ENCODE measurements at regions not wholly inside any gene's neighbourhood (a gene's known extent, or its start where the extent isn't known, plus 50 kb on each side); places are given as distances from the start of the nearest gene placed in this dataset.
A peak's percentile ranks its signal among the peaks of the same experiment; 100 is the strongest.

DNA sequence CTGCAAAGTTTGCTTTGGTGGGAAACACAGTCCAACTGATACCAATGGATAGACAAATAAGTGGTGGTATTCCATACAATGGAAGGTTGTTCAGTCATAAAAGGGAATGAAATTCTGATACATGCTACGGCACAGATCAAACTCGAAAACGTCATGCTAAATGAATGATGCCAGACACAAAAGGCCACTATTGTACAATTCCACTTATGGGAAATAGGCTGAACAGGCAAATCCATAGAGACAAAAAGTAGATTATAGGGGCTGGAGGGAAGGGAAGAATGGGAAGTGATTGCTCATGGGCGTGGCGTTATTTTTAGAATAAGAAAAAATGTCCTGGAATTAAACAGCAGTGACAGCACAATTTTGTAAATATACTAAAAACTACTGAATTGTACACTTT lies 66.0 kb upstream of the FOXK1 start:
- no peak for DNase-seq

DNA sequence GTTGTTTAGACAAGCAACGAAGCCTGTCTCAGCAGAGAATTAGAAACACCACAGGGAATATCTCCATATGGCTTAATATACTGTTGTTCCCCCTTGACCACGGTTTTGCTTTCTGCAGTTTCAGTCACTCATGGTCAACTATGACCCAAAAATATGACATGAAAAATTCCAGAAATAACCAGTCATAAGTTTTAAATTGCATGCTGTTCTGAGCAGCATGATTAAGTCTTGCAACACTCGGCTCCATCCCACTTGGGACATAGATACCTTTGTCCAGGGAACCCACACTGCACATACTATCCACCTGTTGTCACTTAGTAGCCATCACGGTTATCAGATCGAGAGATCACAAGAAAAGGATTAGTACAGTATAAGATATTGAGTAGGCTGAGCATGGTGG lies 60.7 kb upstream of the FOXK1 start:
- DNase-seq, result no peak

DNA sequence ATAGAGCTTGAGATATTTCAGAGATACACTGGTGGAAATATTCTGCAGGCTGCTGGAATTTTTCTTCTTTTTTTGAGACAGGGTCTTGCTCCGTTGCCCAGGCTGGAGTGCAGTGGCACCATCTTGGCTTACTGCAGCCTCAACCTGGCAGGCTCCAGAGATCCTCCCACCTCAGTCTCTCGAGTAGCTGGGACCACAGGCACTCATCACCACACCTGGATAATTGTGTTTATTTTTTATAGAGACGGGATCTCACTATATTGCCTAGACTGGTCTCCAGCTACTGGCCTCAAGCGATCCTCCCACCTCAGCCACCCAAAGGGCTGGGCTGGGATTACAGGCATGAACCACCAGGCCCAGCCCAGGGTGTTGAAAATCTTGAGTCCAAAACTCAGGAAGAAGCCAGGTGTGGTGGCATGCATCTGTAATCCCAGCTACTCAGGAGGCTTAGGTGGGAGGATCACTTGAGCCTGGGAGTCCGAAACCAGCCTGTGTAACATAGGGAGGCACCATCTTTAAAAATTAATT lies 55.7 kb upstream of the FOXK1 start:
- DNase-seq, result no peak

DNA sequence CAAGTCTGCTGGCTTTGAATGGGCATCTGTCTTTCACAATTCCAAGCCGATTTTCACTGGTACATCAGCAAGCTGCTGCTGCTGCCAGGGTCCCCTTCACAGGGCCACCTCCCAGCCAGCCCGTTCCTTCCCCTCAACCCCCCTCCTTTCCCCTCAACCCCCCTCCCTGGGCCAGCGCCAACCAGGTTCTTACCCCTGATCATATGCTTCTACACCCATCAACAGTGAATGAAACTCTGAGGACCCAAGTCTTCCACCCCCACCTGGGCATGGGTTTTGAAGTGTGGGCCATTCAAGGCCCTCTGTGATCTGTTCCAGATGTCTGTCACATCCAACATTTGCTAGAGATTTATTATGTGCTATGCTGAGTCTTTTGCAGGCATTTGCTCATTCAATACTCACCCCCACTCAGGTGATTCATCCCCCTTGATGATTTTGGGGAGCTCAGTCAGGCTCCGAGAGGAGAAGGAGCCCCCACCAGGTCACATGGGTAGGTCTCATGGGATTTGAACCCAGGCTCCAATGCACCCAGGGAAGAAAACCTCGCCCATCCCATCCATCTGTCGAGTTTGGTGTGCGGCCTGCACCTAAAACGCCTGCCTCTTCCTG lies 52.7 kb upstream of the FOXK1 start:
- DNase-seq, result no peak

DNA sequence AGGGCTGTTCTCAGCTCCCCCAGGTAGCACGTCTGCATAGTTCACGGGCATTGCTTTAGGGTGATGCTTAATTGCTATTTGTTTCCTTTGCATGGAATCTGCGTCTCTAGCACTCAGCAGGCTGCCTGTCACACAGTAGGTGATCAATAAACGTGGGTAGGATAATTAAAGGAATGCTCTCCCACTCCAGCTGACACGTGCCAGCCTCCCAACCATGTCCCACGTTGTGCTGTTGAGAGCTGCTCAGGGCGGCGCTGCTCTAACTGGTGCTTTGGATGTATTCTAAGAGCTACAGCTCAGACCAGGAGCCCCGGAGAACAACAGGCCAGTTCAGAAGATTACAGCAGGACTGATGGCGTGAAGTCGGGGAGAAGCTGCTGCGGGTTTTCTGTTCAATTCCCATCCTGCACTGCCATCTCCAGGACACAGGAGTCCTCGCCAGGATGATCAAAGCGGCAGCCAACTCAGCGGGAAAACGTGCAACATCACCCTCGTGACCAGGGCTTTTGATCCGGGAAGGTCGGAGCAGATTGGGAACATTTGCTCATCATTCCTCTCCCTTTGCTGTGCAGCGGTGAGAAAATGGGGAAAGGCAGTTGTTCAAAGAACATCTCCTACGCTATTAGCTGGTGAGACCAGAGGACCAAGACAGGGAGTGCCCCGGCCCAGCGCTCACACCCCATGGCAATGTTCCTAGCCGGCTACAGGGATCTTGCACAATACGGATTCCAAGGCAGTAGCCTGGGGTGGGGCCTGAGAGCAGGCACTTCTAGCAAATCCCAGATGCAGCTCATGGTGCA lies 50.5 kb upstream of the FOXK1 start:
- DNase-seq, result peak; percentile 15
